22Rv1 (cell line): ENCODE measurements at regions not wholly inside any gene's neighbourhood (a gene's known extent, or its start where the extent isn't known, plus 50 kb on each side); places are given as distances from the start of the nearest gene placed in this dataset.

ENCODE experiments used
- CTCF ChIP-seq: fragments of 450-650 bp; IDR thresholded peaks from 2 replicates; pipeline ENCODE4 v1.5.1; 2017; ENCODE audit warnings: mild to moderate bottlenecking
- ZFX ChIP-seq: fragments of 450-650 bp; IDR thresholded peaks from 2 replicates; pipeline ENCODE4 v1.6.1; 2017; ENCODE audit warnings: antibody characterized with exemption, borderline replicate concordance

DNA sequence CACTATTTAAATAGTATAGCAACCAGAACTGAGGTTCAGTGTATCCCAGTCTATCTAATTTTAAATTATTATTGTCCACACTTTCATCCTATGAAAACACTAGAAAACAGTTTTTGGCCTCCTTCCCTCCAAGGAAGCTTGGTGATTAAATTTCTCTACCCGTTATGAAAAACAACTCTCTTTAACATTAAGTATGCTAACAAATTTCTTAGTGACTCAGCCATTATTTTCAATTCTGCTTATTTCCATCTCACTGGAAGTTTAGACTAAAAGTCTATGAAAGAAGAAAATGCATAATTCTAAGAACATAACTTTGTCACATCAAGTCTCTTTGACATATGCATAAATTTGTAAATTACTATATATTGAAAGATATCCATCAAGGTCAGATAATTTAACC is 185.2 kb downstream of the NSUN3 start:
- TF ChIP-seq CTCF (no peak), ZFX (no peak)
